ENCODE measurements at regions not wholly inside any gene's neighbourhood (a gene's known extent, or its start where the extent isn't known, plus 50 kb on each side); places are given as distances from the start of the nearest gene placed in this dataset.

- TF ChIP-seq CTCF (IDR thresholded peaks at IDR 0.05) = no peak
- TF ChIP-seq TEAD4 (IDR thresholded peaks at IDR 0.05; ENCODE audit: borderline replicate concordance, insufficient read depth) = no peak
- no peak for TF ChIP-seq RFX5 (IDR thresholded peaks at IDR 0.05; ENCODE audit: low read length)
- TF ChIP-seq RAD21 (IDR thresholded peaks at IDR 0.05; ENCODE audit: low read length) = no peak
- TF ChIP-seq MEF2A (IDR thresholded peaks at IDR 0.05; ENCODE audit: borderline replicate concordance, low read depth) = no peak
- no peak for TF ChIP-seq POLR2AphosphoS5 (IDR thresholded peaks at IDR 0.05; ENCODE audit: low read depth, low read length)
- TF ChIP-seq PBX3 (IDR thresholded peaks at IDR 0.05) = no peak
- TF ChIP-seq ZBTB33 (IDR thresholded peaks at IDR 0.05; ENCODE audit: borderline replicate concordance, low read depth) = no peak
- TF ChIP-seq REST (IDR thresholded peaks at IDR 0.05; ENCODE audit: low read depth, low read length) = no peak
- no peak for TF ChIP-seq CHD2 (IDR thresholded peaks at IDR 0.05; ENCODE audit: low read length, partially characterized antibody)
- no peak for TF ChIP-seq EZH2phosphoT487 (IDR thresholded peaks at IDR 0.05; ENCODE audit: borderline replicate concordance, low read depth)
- TF ChIP-seq FOSL2 (IDR thresholded peaks at IDR 0.05; ENCODE audit: borderline replicate concordance, low read depth) = no peak
- TF ChIP-seq TAF1 (IDR thresholded peaks at IDR 0.05; ENCODE audit: borderline replicate concordance, low read depth, low read length) = no peak
Measured at GRCh38 chr10:120984221-120984620, 133.1 kb downstream of the WDR11 start.

All from SK-N-SH (cell line).